HCT116 (cell line): ENCODE measurements at regions not wholly inside any gene's neighbourhood (a gene's known extent, or its start where the extent isn't known, plus 50 kb on each side); places are given as distances from the start of the nearest gene placed in this dataset.

Source experiments
- ATAC-seq: fragments of 200-7000 bp; cut with Tn5 transposase; 2 replicates; pipeline ENCODE4 v1.9.1; 2020; ENCODE audit warnings: mild to moderate bottlenecking, moderate library complexity
- BruUV-seq: library from RNA; stranded (reverse); fragments of 400-500 nt; replicated peaks from 2 replicates; lab custom pipeline; 2021; lab: Mats Ljungman, UMichigan
- CTCF ChIA-PET: fragments of 300-600 bp; sonication (Branson Sonifier 250); formaldehyde crosslinking; loops from one replicate; lab custom pipeline; 2021; ENCODE audit warnings: antibody characterized with exemption; lab: Charles Lee
- POLR2A ChIA-PET: fragments of 300-600, 350-600 bp; sonication (Branson Sonifier 250); formaldehyde crosslinking; loops from one replicate; lab custom pipeline; 2021; ENCODE audit warnings: antibody characterized with exemption; lab: Charles Lee
- RAD21 ChIA-PET, 2 experiments: fragments of 300-600 bp; sonication (Branson Sonifier 250); formaldehyde crosslinking; loops; one replicate each; lab custom pipeline; 2023; ENCODE audit warnings: low total read pairs in 2 of 2; ENCODE audit not compliant: uncharacterized antibody in 2 of 2, unreplicated experiment in 2 of 2, low non-redundant PET in 1 of 2; lab: Charles Lee
- DNase-seq: peaks from one replicate; pipeline ENCODE4 v3.0.0-alpha.2; 2010; ENCODE audit warnings: low read depth, low spot score
- H2AFZ ChIP-seq: fragments of 200-600 bp; shearing (Covaris generic), sonication (generic); 2 replicates; pipeline ENCODE4 v1.6.1; 2017; ENCODE audit warnings: low read depth, mixed run types, mixed read lengths, antibody characterized with exemption, low read length; ENCODE audit not compliant: poor library complexity, severe bottlenecking
- H3K27ac ChIP-seq: 2 replicates; pipeline ENCODE4 v1.5.1; 2012; ENCODE audit warnings: low read depth, low read length
- H3K27me3 ChIP-seq: fragments of 200-600 bp; sonication (generic); 2 replicates; pipeline ENCODE4 v1.6.1; 2016; ENCODE audit warnings: mixed run types, low read length, mixed read lengths; ENCODE audit not compliant: insufficient read depth
- H3K36me3 ChIP-seq, 2 experiments: fragments of 200-500 bp in 1 of 2; fragments of 200-600 bp in 1 of 2; sonication (Bioruptor generic) in 1 of 2; sonication (generic) in 1 of 2; 2 replicates each; pipeline versions ENCODE4 v1.5.1 to v1.6.1; 2014 to 2016; ENCODE audit warnings: low read length in 2 of 2, inconsistent platforms in 1 of 2, mixed read lengths in 1 of 2, mixed run types in 1 of 2; ENCODE audit not compliant: insufficient read depth in 2 of 2, control insufficient read depth in 1 of 2
- H3K4me1 ChIP-seq, 2 experiments: fragments of 200-600 bp in 1 of 2; sonication (generic) in 1 of 2; 2 replicates each; pipeline versions ENCODE4 v1.5.1 to v1.6.1; 2012 to 2017; ENCODE audit warnings: low read length in 2 of 2, inconsistent platforms in 1 of 2, mild to moderate bottlenecking in 1 of 2, mixed read lengths in 1 of 2, mixed run types in 1 of 2, moderate library complexity in 1 of 2; ENCODE audit not compliant: insufficient read depth in 2 of 2, control insufficient read depth in 1 of 2
- H3K4me2 ChIP-seq: fragments of 200-600 bp; sonication (generic); 2 replicates; pipeline ENCODE4 v1.6.1; 2017; ENCODE audit warnings: mixed run types, low read length, mixed read lengths
- H3K4me3 ChIP-seq, 2 experiments: fragments of 200-600 bp in 1 of 2; sonication (generic) in 1 of 2; replicated peaks in 1 of 2; 2 replicates each; pipeline ENCODE4 v1.5.1; 2011 to 2016; ENCODE audit warnings: low read length in 2 of 2, control low read depth in 1 of 2, low read depth in 1 of 2, mild to moderate bottlenecking in 1 of 2, mixed read lengths in 1 of 2, mixed run types in 1 of 2
- H3K79me2 ChIP-seq: fragments of 200-600 bp; sonication (generic); 2 replicates; pipeline ENCODE4 v1.6.1; 2017; ENCODE audit warnings: mild to moderate bottlenecking, mixed run types, low read length, moderate library complexity, mixed read lengths; ENCODE audit not compliant: insufficient read depth
- H3K9ac ChIP-seq: fragments of 200-600 bp; sonication (generic); 2 replicates; pipeline ENCODE4 v1.6.1; 2016; ENCODE audit warnings: low read length, mixed read lengths
- H3K9me2 ChIP-seq: fragments of 200-600 bp; sonication (generic), shearing (Covaris generic); 2 replicates; pipeline ENCODE4 v1.6.1; 2017; ENCODE audit warnings: mixed run types, mild to moderate bottlenecking, moderate library complexity; ENCODE audit not compliant: insufficient read depth
- H3K9me3 ChIP-seq, 2 experiments: fragments of 200-500 bp in 1 of 2; fragments of 200-600 bp in 1 of 2; sonication (Bioruptor generic) in 1 of 2; sonication (generic) in 1 of 2; 2 replicates each; pipeline ENCODE4 v1.6.1; 2014 to 2017; ENCODE audit warnings: low read length in 2 of 2, mixed read lengths in 2 of 2, inconsistent platforms in 1 of 2, low read depth in 1 of 2, mild to moderate bottlenecking in 1 of 2, mixed run types in 1 of 2, moderate library complexity in 1 of 2; ENCODE audit not compliant: control insufficient read depth in 1 of 2, insufficient read depth in 1 of 2
- H4K20me1 ChIP-seq: fragments of 200-600 bp; sonication (generic), shearing (Covaris generic); 2 replicates; pipeline ENCODE4 v1.6.1; 2017; ENCODE audit warnings: mixed run types, mild to moderate bottlenecking, moderate library complexity; ENCODE audit not compliant: insufficient read depth
- ATF3 ChIP-seq: IDR thresholded peaks from 2 replicates; pipeline ENCODE4 v1.6.1; 2012
- CBX3 ChIP-seq: IDR thresholded peaks from 2 replicates; pipeline ENCODE4 v1.6.1; 2012; ENCODE audit warnings: low read depth
- ELF1 ChIP-seq: IDR thresholded peaks from 2 replicates; pipeline ENCODE4 v1.6.1; 2012; ENCODE audit warnings: low read depth, borderline replicate concordance
- EZH2 ChIP-seq: fragments of 200-600 bp; sonication (generic); IDR thresholded peaks from 2 replicates; pipeline ENCODE4 v1.6.1; 2017; ENCODE audit warnings: antibody characterized with exemption, mixed run types
- EZH2phosphoT487 ChIP-seq: fragments of 200-600 bp; IDR thresholded peaks from 2 replicates; pipeline ENCODE4 v1.6.1; 2018; ENCODE audit warnings: antibody characterized with exemption, borderline replicate concordance
- FOSL1 ChIP-seq: IDR thresholded peaks from 2 replicates; pipeline ENCODE4 v1.6.1; 2012; ENCODE audit warnings: low read depth
- MAX ChIP-seq: IDR thresholded peaks from 2 replicates; pipeline ENCODE4 v1.6.1; 2012
- POLR2A ChIP-seq: IDR thresholded peaks from 2 replicates; pipeline ENCODE4 v1.7.0; 2011; ENCODE audit warnings: borderline replicate concordance; ENCODE audit not compliant: insufficient read depth, insufficient read length; ENCODE audit errors: extremely low read depth
- RAD21 ChIP-seq: IDR thresholded peaks from 2 replicates; pipeline ENCODE4 v1.6.1; 2012; ENCODE audit warnings: low read depth, mild to moderate bottlenecking
- REST ChIP-seq: IDR thresholded peaks from 2 replicates; pipeline ENCODE4 v1.6.1; 2012; ENCODE audit warnings: low read depth
- SIN3A ChIP-seq: IDR thresholded peaks from 2 replicates; pipeline ENCODE4 v1.6.1; 2012; ENCODE audit warnings: low read depth
- SP1 ChIP-seq: IDR thresholded peaks from 2 replicates; pipeline ENCODE4 v1.6.1; 2012; ENCODE audit warnings: low read depth
- SRF ChIP-seq: IDR thresholded peaks from 2 replicates; pipeline ENCODE4 v1.6.1; 2012; ENCODE audit warnings: low read depth
- TCF7L2 ChIP-seq: IDR thresholded peaks from 2 replicates; pipeline ENCODE4 v1.7.0; 2011; ENCODE audit warnings: borderline replicate concordance, inconsistent platforms; ENCODE audit not compliant: insufficient read depth, insufficient read length; ENCODE audit errors: extremely low read depth
- ZBTB33 ChIP-seq: IDR thresholded peaks from 2 replicates; pipeline ENCODE4 v1.6.1; 2011; ENCODE audit warnings: mild to moderate bottlenecking, low read length, moderate library complexity; ENCODE audit not compliant: insufficient replicate concordance; ENCODE audit errors: extremely low read depth
- ZFX ChIP-seq: fragments of 450-650 bp; IDR thresholded peaks from 2 replicates; pipeline ENCODE4 v1.6.1; 2017
- intact Hi-C: fragments of 100-400 bp; cut with micrococcal nuclease; formaldehyde crosslinking; loops from 2 replicates; pipeline ENCODE4 v1.10.0; 2022

GRCh38 chr3:88784925-88785324, 322.5 kb upstream of the EPHA3 start (continued):
- TF ChIP-seq TCF7L2 (no peak), EZH2 (no peak)

- DNase-seq (no peak), ATAC-seq (no peak)
- Histone ChIP-seq H3K4me3 (no peak overlapping the region), H3K4me1 (no peaks in the 10 kb centered on the region), H3K27me3 (no peaks in the 10 kb centered on the region), H3K36me3 (no peaks in the 10 kb centered on the region), H3K27ac (no peak overlapping the region), H4K20me1 (no peaks in the 10 kb centered on the region), H3K79me2 (no peaks in the 10 kb centered on the region), H2AFZ (no peak overlapping the region), H3K4me2 (no peak overlapping the region), H3K9me2 (no peaks in the 10 kb centered on the region), H3K9ac (no peak overlapping the region), H3K9me3 (peaks cover under 1 to 5% of the 10 kb centered on the region in 2 experiments; a peak in 2 of 4 replicates)
- intact Hi-C loops, result no loop called here
- TF ChIP-seq ZBTB33, result no peak
- no peak for TF ChIP-seq SRF
- ChIA-PET RAD21 (no interaction called here), POLR2A (no interaction called here), CTCF (no interaction called here)
- no TSS peak for BruUV-seq
These were observed 321.6 kb upstream of the EPHA3 start for GRCh38 chr3:88785841-88786240.

- CTCF ChIA-PET, result no interaction called here
- H3K4me2 ChIP-seq, result no peak overlapping the region
- ATAC-seq (no peak), DNase-seq (no peak)
- intact Hi-C loops, result no loop called here
- no peaks in the 10 kb centered on the region for H3K27me3 ChIP-seq
- no peak overlapping the region for H3K4me3 ChIP-seq
- H4K20me1 ChIP-seq, result no peaks in the 10 kb centered on the region
- RAD21 ChIA-PET, result no interaction called here
- no peaks in the 10 kb centered on the region for H3K36me3 ChIP-seq
- H3K79me2 ChIP-seq, result no peaks in the 10 kb centered on the region
- H2AFZ ChIP-seq, result no peak overlapping the region
- H3K9ac ChIP-seq, result no peak overlapping the region
- POLR2A ChIA-PET, result no interaction called here
- H3K9me2 ChIP-seq, result no peaks in the 10 kb centered on the region
- peaks cover 5 to 13% of the 10 kb centered on the region in 2 experiments; a peak in 2 of 4 replicates for H3K9me3 ChIP-seq
- H3K27ac ChIP-seq, result no peak overlapping the region
- H3K4me1 ChIP-seq, result no peaks in the 10 kb centered on the region
- no TSS peak for BruUV-seq
- no peak for TF ChIP-seq CBX3
- TF ChIP-seq ELF1, result no peak
- no peak for TF ChIP-seq EZH2phosphoT487
- TF ChIP-seq POLR2A, result no peak
- TF ChIP-seq MAX, result no peak
- no peak for TF ChIP-seq SP1
- TF ChIP-seq ZFX, result no peak
- no peak for TF ChIP-seq FOSL1
- no peak for TF ChIP-seq RAD21
- no peak for TF ChIP-seq REST
- no peak for TF ChIP-seq ATF3
- no peak for TF ChIP-seq SIN3A
These were observed 311.9 kb upstream of the EPHA3 start for GRCh38 chr3:88795503-88795902.
